Parathyroid adenoma (tissue), 2 donors: ENCODE measurements at regions not wholly inside any gene's neighbourhood (a gene's known extent, or its start where the extent isn't known, plus 50 kb on each side); places are given as distances from the start of the nearest gene placed in this dataset.
A peak's percentile ranks its signal among the peaks of the same experiment; 100 is the strongest.

Source experiments
- H2AFZ ChIP-seq: fragments of 300-600 bp; sonication (generic); one replicate; pipeline ENCODE4 v1.7.0; 2017; ENCODE audit warnings: antibody characterized with exemption, mild to moderate bottlenecking
- H3K27ac ChIP-seq: fragments of 300-600 bp; sonication (generic); one replicate; pipeline ENCODE4 v1.7.0; 2017
- H3K27me3 ChIP-seq: fragments of 300-600 bp; sonication (generic); one replicate; pipeline ENCODE4 v1.7.0; 2017; ENCODE audit warnings: low read length; ENCODE audit not compliant: control insufficient read depth, insufficient read depth
- H3K36me3 ChIP-seq: fragments of 300-600 bp; sonication (generic); one replicate; pipeline ENCODE4 v1.7.0; 2017; ENCODE audit warnings: low read length; ENCODE audit not compliant: control insufficient read depth, insufficient read depth
- H3K4me1 ChIP-seq: fragments of 300-600 bp; sonication (generic); one replicate; pipeline ENCODE4 v1.7.0; 2017; ENCODE audit warnings: control low read depth
- H3K4me2 ChIP-seq: fragments of 300-600 bp; sonication (generic); one replicate; pipeline ENCODE4 v1.7.0; 2017; ENCODE audit warnings: low read length
- H3K4me3 ChIP-seq: fragments of 300-600 bp; sonication (generic); one replicate; pipeline ENCODE4 v1.7.0; 2017; ENCODE audit warnings: low read depth, low read length
- H3K79me2 ChIP-seq: fragments of 300-600 bp; sonication (generic); one replicate; pipeline ENCODE4 v1.7.0; 2017; ENCODE audit warnings: control low read depth
- H3K9ac ChIP-seq: fragments of 300-600 bp; sonication (generic); one replicate; pipeline ENCODE4 v1.7.0; 2017; ENCODE audit warnings: mild to moderate bottlenecking
- H3K9me3 ChIP-seq: fragments of 300-600 bp; sonication (generic); one replicate; pipeline ENCODE4 v1.7.0; 2017; ENCODE audit warnings: low read length; ENCODE audit not compliant: control insufficient read depth
- CTCF ChIP-seq: fragments of 300-600 bp; sonication (generic); IDR thresholded peaks from one replicate; pipeline ENCODE4 v1.7.0; 2017; ENCODE audit warnings: antibody characterized with exemption, mild to moderate bottlenecking
- donor health status: primary hyperparathyroidism.

- no peaks in the 10 kb centered on the region for H3K79me2 ChIP-seq
- H3K4me3 ChIP-seq, result no peak overlapping the region
- H3K27me3 ChIP-seq, result no peaks in the 10 kb centered on the region
- H3K36me3 ChIP-seq, result no peaks in the 10 kb centered on the region
- no peak overlapping the region for H2AFZ ChIP-seq
- H3K4me1 ChIP-seq, result no peaks in the 10 kb centered on the region
- no peaks in the 10 kb centered on the region for H3K9me3 ChIP-seq
- H3K27ac ChIP-seq, result no peak overlapping the region
- no peak for TF ChIP-seq CTCF
- H3K9ac ChIP-seq, result no peak overlapping the region
- H3K4me2 ChIP-seq, result no peak overlapping the region
These were observed 196.0 kb upstream of the NPY2R start for GRCh38 chr4:155012469-155012868.

- Histone ChIP-seq H3K27ac (no peak overlapping the region), H3K9me3 (no peaks in the 10 kb centered on the region), H3K4me2 (no peak overlapping the region), H3K27me3 (no peaks in the 10 kb centered on the region), H3K79me2 (no peaks in the 10 kb centered on the region), H3K9ac (no peak overlapping the region), H3K4me3 (no peak overlapping the region), H3K4me1 (no peaks in the 10 kb centered on the region), H3K36me3 (no peaks in the 10 kb centered on the region), H2AFZ (no peak overlapping the region)
- TF ChIP-seq CTCF, result no peak
These were observed 191.0 kb upstream of the NPY2R start for GRCh38 chr4:155017426-155017825.

GRCh38 chr4:155025762-155026457 lies 182.5 kb upstream of the NPY2R start:
- no peak overlapping the region for H2AFZ ChIP-seq
- H3K27ac ChIP-seq, result no peak overlapping the region
- no peaks in the 10 kb centered on the region for H3K9me3 ChIP-seq
- no peak overlapping the region for H3K9ac ChIP-seq
- no peak overlapping the region for H3K4me3 ChIP-seq
- no peaks in the 10 kb centered on the region for H3K36me3 ChIP-seq
- H3K4me1 ChIP-seq, result no peaks in the 10 kb centered on the region
- H3K27me3 ChIP-seq, result no peaks in the 10 kb centered on the region
- H3K4me2 ChIP-seq, result no peak overlapping the region
- no peaks in the 10 kb centered on the region for H3K79me2 ChIP-seq
- TF ChIP-seq CTCF, result peak; percentile 23

- no peaks in the 10 kb centered on the region for H3K4me1 ChIP-seq
- H3K4me3 ChIP-seq, result no peak overlapping the region
- no peaks in the 10 kb centered on the region for H3K36me3 ChIP-seq
- no peak for TF ChIP-seq CTCF
- no peak overlapping the region for H2AFZ ChIP-seq
- no peak overlapping the region for H3K27ac ChIP-seq
- no peaks in the 10 kb centered on the region for H3K9me3 ChIP-seq
- H3K4me2 ChIP-seq, result no peak overlapping the region
- H3K9ac ChIP-seq, result no peak overlapping the region
- H3K27me3 ChIP-seq, result no peaks in the 10 kb centered on the region
- no peaks in the 10 kb centered on the region for H3K79me2 ChIP-seq
These were observed 181.7 kb upstream of the NPY2R start for GRCh38 chr4:155026715-155027114.
